OCI-LY7 (cell line): ENCODE measurements at regions not wholly inside any gene's neighbourhood (a gene's known extent, or its start where the extent isn't known, plus 50 kb on each side); places are given as distances from the start of the nearest gene placed in this dataset.

Source experiments
- BruUV-seq: library from RNA; stranded (reverse); fragments of 400-500 nt; replicated peaks from 2 replicates; lab custom pipeline; 2021; lab: Mats Ljungman, UMichigan
- CTCF ChIA-PET: fragments of 300-600 bp; sonication (Branson Sonifier 250); formaldehyde crosslinking; loops from one replicate; lab custom pipeline; 2022; ENCODE audit warnings: antibody characterized with exemption; ENCODE audit not compliant: unreplicated experiment; lab: Charles Lee
- POLR2A ChIA-PET: fragments of 300-600 bp; sonication (Branson Sonifier 250); formaldehyde crosslinking; loops from one replicate; lab custom pipeline; 2022; ENCODE audit warnings: antibody characterized with exemption; lab: Charles Lee
- DNase-seq: peaks from one replicate; pipeline ENCODE4 v3.0.0-alpha.2; 2015; ENCODE audit warnings: low spot score
- H2AFZ ChIP-seq: fragments of 200-600 bp; sonication (generic), shearing (Covaris generic); 2 replicates; pipeline ENCODE4 v1.6.1; 2014; ENCODE audit warnings: mild to moderate bottlenecking, antibody characterized with exemption, low read length, moderate library complexity
- H3K27ac ChIP-seq: fragments of 200-600 bp; sonication (generic); 2 replicates; pipeline ENCODE4 v1.5.1; 2014; ENCODE audit warnings: mixed run types, low read depth, mild to moderate bottlenecking, moderate library complexity, low read length, inconsistent platforms; ENCODE audit not compliant: poor library complexity, severe bottlenecking
- H3K36me3 ChIP-seq: fragments of 200-600 bp; sonication (generic); 2 replicates; pipeline ENCODE4 v1.6.1; 2014; ENCODE audit warnings: mild to moderate bottlenecking, antibody characterized with exemption, low read length, moderate library complexity, mixed read lengths; ENCODE audit not compliant: insufficient read depth
- H3K4me1 ChIP-seq: fragments of 200-600 bp; sonication (generic); 2 replicates; pipeline ENCODE4 v1.5.1; 2014; ENCODE audit warnings: mild to moderate bottlenecking, low read length; ENCODE audit not compliant: insufficient read depth, poor library complexity, severe bottlenecking
- H3K4me2 ChIP-seq: fragments of 200-600 bp; sonication (generic); 2 replicates; pipeline ENCODE4 v1.6.1; 2014; ENCODE audit warnings: mild to moderate bottlenecking, low read length
- H3K4me3 ChIP-seq: fragments of 200-600 bp; sonication (generic); 2 replicates; pipeline ENCODE4 v1.5.1; 2014; ENCODE audit warnings: mild to moderate bottlenecking, low read depth, low read length; ENCODE audit not compliant: poor library complexity, severe bottlenecking
- H3K79me2 ChIP-seq: fragments of 200-600 bp; sonication (generic); 2 replicates; pipeline ENCODE4 v1.6.1; 2016; ENCODE audit warnings: low read depth, mild to moderate bottlenecking, low read length, moderate library complexity, mixed read lengths; ENCODE audit not compliant: insufficient read depth
- H3K9me2 ChIP-seq: fragments of 200-600 bp; sonication (generic); 2 replicates; pipeline ENCODE4 v1.6.1; 2016; ENCODE audit warnings: mild to moderate bottlenecking, low read length, mixed read lengths; ENCODE audit not compliant: insufficient read depth
- H3K9me3 ChIP-seq: fragments of 200-600 bp; sonication (generic); 2 replicates; pipeline ENCODE4 v1.6.1; 2014; ENCODE audit warnings: mild to moderate bottlenecking, mixed run types, low read length, mixed read lengths
- H4K20me1 ChIP-seq: fragments of 200-600 bp; sonication (generic); 2 replicates; pipeline ENCODE4 v1.6.1; 2014; ENCODE audit warnings: mild to moderate bottlenecking, antibody characterized with exemption, low read length, moderate library complexity, mixed read lengths; ENCODE audit not compliant: insufficient read depth
- CTCF ChIP-seq: fragments of 200-600 bp; sonication (generic); conservative IDR thresholded peaks from 2 replicates; pipeline ENCODE4 v1.5.1; 2014; ENCODE audit warnings: mild to moderate bottlenecking, antibody characterized with exemption, low read length, moderate library complexity, mixed read lengths
- EZH2phosphoT487 ChIP-seq: fragments of 200-600 bp; sonication (generic); IDR thresholded peaks from 2 replicates; pipeline ENCODE4 v1.6.1; 2018; ENCODE audit warnings: low read depth, borderline replicate concordance, mild to moderate bottlenecking, mixed run types, antibody characterized with exemption, low read length, moderate library complexity, mixed read lengths
- intact Hi-C: fragments of 100-400 bp; cut with micrococcal nuclease; formaldehyde crosslinking; loops from one replicate; pipeline ENCODE4 v1.10.0; 2022; ENCODE audit not compliant: unreplicated experiment

GRCh38 chr13:37209621-37210580, 104.4 kb upstream of the CSNK1A1L start:
- no peaks in the 10 kb centered on the region for H3K9me3 ChIP-seq
- H3K4me1 ChIP-seq, result no peaks in the 10 kb centered on the region
- H3K4me2 ChIP-seq, result no peak overlapping the region
- no peak for DNase-seq
- ChIA-PET CTCF (no interaction called here), POLR2A (interaction anchor here (0.5 to 1.3 kb wide), 3 partner anchors 11 to 111 kb away, joined by 3 to 5 read pairs (median 3); no protein-coding TSS in a partner anchor)
- no peak overlapping the region for H3K4me3 ChIP-seq
- intact Hi-C loops, result no loop called here
- H4K20me1 ChIP-seq, result no peaks in the 10 kb centered on the region
- TF ChIP-seq EZH2phosphoT487, result no peak
- no peak for TF ChIP-seq CTCF
- no peaks in the 10 kb centered on the region for H3K36me3 ChIP-seq
- no peak overlapping the region for H3K27ac ChIP-seq
- no peaks in the 10 kb centered on the region for H3K79me2 ChIP-seq
- no TSS peak for BruUV-seq
- H3K9me2 ChIP-seq, result no peaks in the 10 kb centered on the region; the same call in 1 of the 2 replicates
- no peak overlapping the region for H2AFZ ChIP-seq

GRCh38 chr13:37207691-37208451, 102.4 kb upstream of the CSNK1A1L start:
- Histone ChIP-seq H3K4me3 (no peak overlapping the region), H3K4me1 (no peaks in the 10 kb centered on the region), H2AFZ (no peak overlapping the region), H3K36me3 (no peaks in the 10 kb centered on the region), H3K9me3 (no peaks in the 10 kb centered on the region), H4K20me1 (no peaks in the 10 kb centered on the region), H3K79me2 (no peaks in the 10 kb centered on the region), H3K4me2 (no peak overlapping the region), H3K9me2 (no peaks in the 10 kb centered on the region; the same call in 1 of the 2 replicates), H3K27ac (no peak overlapping the region)
- BruUV-seq, result no TSS peak
- no peak for DNase-seq
- ChIA-PET CTCF (no interaction called here), POLR2A (no interaction called here)
- TF ChIP-seq CTCF (no peak), EZH2phosphoT487 (no peak)
- intact Hi-C loops, result no loop called here
